Nephron progenitor cell (in vitro differentiated cells): ENCODE measurements at regions not wholly inside any gene's neighbourhood (a gene's known extent, or its start where the extent isn't known, plus 50 kb on each side); places are given as distances from the start of the nearest gene placed in this dataset.

Experiments
- DNase-seq: peaks from one replicate; pipeline ENCODE4 v3.0.0; 2021
- H3K27ac Mint-ChIP-seq: 2 replicates; pipeline ENCODE4 v1.8.0; 2021; ENCODE audit warnings: mild to moderate bottlenecking, moderate library complexity, mixed read lengths
- H3K27me3 Mint-ChIP-seq: 2 replicates; pipeline ENCODE4 v1.8.0; 2021; ENCODE audit warnings: mild to moderate bottlenecking, low read depth, mixed read lengths; ENCODE audit not compliant: poor library complexity
- H3K36me3 Mint-ChIP-seq: 2 replicates; pipeline ENCODE4 v1.8.0; 2021; ENCODE audit warnings: low read depth, mixed read lengths
- H3K4me1 Mint-ChIP-seq: 2 replicates; pipeline ENCODE4 v1.8.0; 2021; ENCODE audit warnings: mixed read lengths
- H3K4me3 Mint-ChIP-seq: 2 replicates; pipeline ENCODE4 v1.8.0; 2021; ENCODE audit warnings: mild to moderate bottlenecking, moderate library complexity, mixed read lengths
- H3K9me3 Mint-ChIP-seq: 2 replicates; pipeline ENCODE4 v1.8.0; 2021; ENCODE audit warnings: mild to moderate bottlenecking, moderate library complexity, mixed read lengths
- TF ChIP-seq, protein P1 (sequence below): fragments of 200-600 bp; sonication (generic); IDR thresholded peaks from 2 replicates; pipeline ENCODE4 v1.5.0; 2021; ENCODE audit warnings: antibody characterized with exemption

- H3K4me1 Mint-ChIP-seq: no peaks in the 10 kb centered on the region
- no peaks in the 10 kb centered on the region for H3K36me3 Mint-ChIP-seq
- peaks cover 3% of the 10 kb centered on the region for H3K9me3 Mint-ChIP-seq
- DNase-seq: no peak
- H3K4me3 Mint-ChIP-seq: no peak overlapping the region
- no peak overlapping the region for H3K27ac Mint-ChIP-seq
- TF ChIP-seq, protein P1, sequence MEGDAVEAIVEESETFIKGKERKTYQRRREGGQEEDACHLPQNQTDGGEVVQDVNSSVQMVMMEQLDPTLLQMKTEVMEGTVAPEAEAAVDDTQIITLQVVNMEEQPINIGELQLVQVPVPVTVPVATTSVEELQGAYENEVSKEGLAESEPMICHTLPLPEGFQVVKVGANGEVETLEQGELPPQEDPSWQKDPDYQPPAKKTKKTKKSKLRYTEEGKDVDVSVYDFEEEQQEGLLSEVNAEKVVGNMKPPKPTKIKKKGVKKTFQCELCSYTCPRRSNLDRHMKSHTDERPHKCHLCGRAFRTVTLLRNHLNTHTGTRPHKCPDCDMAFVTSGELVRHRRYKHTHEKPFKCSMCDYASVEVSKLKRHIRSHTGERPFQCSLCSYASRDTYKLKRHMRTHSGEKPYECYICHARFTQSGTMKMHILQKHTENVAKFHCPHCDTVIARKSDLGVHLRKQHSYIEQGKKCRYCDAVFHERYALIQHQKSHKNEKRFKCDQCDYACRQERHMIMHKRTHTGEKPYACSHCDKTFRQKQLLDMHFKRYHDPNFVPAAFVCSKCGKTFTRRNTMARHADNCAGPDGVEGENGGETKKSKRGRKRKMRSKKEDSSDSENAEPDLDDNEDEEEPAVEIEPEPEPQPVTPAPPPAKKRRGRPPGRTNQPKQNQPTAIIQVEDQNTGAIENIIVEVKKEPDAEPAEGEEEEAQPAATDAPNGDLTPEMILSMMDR: no peak
- H3K27me3 Mint-ChIP-seq: no peaks in the 10 kb centered on the region
These were observed 783.7 kb downstream of the PLOD2 start for GRCh38 chr3:145377301-145377700.

DNA sequence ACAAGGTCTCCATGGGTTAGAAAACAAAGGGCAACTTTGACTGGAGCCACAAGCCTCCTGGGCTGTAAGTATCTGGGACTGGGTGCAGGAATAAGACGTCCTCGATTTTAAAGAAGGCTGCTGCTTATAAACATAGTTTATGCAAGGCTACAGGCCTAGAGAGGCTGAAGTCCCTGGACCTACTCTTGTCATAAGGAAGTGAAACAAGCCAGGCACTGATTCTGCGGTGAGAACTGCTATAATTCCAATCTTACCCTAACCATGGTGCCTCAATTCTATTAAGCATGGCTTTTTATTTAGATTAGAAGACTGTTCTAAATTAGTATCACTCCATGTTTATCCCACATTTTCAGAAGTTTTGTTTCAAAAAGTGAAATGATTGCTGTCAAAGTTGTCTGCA, 777.6 kb downstream of the PLOD2 start:
- Mint-ChIP-seq H3K36me3 (no peaks in the 10 kb centered on the region), H3K4me3 (no peak overlapping the region), H3K27ac (no peak overlapping the region), H3K27me3 (no peaks in the 10 kb centered on the region), H3K9me3 (peaks cover 5% of the 10 kb centered on the region), H3K4me1 (no peaks in the 10 kb centered on the region)
- TF ChIP-seq, protein P1: no peak
- DNase-seq: no peak

GRCh38 chr3:145384307-145384706, 776.7 kb downstream of the PLOD2 start:
- DNase-seq: no peak
- Mint-ChIP-seq H3K27ac (no peak overlapping the region), H3K27me3 (no peaks in the 10 kb centered on the region), H3K9me3 (peaks cover 11% of the 10 kb centered on the region), H3K36me3 (peaks cover 5% of the 10 kb centered on the region), H3K4me3 (no peak overlapping the region), H3K4me1 (no peaks in the 10 kb centered on the region)
- TF ChIP-seq, protein P1: no peak

DNA sequence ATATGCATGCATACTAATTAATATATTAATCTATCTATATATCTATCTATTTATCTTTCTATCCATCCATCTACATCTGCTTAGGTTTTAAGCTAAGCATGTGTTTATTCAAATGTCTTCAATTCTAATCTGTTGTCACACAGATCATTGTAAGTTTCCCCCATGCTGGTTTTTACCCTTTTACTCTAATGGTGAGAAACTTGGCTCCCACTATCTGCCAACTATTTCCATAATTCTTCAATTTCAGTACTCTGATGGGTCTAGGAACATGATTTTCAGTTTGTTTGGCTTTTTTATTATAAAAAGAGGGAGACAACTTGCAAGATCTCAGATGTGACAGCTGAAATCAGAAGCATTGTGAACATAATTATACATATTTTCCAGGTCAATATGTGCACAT, 773.8 kb downstream of the PLOD2 start:
- no peaks in the 10 kb centered on the region for H3K27me3 Mint-ChIP-seq
- H3K4me3 Mint-ChIP-seq: no peak overlapping the region
- TF ChIP-seq, protein P1: no peak
- H3K36me3 Mint-ChIP-seq: peaks cover 5% of the 10 kb centered on the region
- no peak for DNase-seq
- H3K4me1 Mint-ChIP-seq: no peaks in the 10 kb centered on the region
- H3K9me3 Mint-ChIP-seq: peaks cover 16% of the 10 kb centered on the region
- H3K27ac Mint-ChIP-seq: no peak overlapping the region

DNA sequence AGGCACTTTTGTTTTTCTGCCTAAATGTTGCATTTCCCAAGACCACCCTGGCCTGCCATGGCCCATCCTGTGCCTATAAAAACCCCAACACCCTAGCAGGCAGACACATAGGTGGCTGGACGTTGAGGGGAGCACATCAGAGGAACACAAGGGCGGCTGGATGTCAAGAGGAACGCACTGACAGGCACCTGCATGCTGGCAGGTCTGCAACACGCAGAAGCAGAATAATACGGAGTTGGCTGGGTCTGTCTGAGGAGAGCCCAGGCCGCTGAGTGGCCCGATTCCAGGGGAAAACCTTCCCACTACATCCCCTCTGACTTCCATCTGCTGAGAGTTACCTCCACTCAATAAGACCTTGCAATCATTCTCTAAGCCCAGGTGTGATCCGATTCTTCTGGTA, 765.6 kb downstream of the PLOD2 start:
- Mint-ChIP-seq H3K27me3 (no peaks in the 10 kb centered on the region), H3K27ac (no peak overlapping the region), H3K4me3 (no peak overlapping the region), H3K9me3 (no peaks in the 10 kb centered on the region), H3K36me3 (no peaks in the 10 kb centered on the region), H3K4me1 (no peaks in the 10 kb centered on the region)
- TF ChIP-seq, protein P1: no peak
- no peak for DNase-seq

DNA sequence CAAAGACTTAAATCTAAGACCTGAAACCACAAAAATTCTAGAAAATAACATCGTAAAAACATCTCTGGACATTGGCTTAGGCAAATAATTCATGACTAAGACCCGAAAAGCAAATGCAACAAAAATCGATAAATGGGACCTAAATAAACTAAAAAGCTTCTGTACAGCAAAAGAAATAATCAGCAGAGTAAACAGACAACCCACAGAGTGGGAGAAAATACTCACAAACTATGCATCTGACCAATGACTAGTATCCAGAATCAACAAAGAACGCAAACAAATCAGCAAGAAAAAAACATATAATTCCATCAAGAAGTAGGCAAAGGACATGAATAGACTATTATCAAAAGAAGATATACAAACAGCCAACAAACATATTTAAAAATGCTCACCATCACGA, 749.4 kb downstream of the PLOD2 start:
- Mint-ChIP-seq H3K4me3 (no peak overlapping the region), H3K9me3 (no peaks in the 10 kb centered on the region), H3K4me1 (no peaks in the 10 kb centered on the region), H3K27me3 (no peaks in the 10 kb centered on the region), H3K36me3 (no peaks in the 10 kb centered on the region), H3K27ac (no peak overlapping the region)
- no peak for DNase-seq
- TF ChIP-seq, protein P1: no peak
